SK-N-SH (cell line): ENCODE measurements at regions not wholly inside any gene's neighbourhood (a gene's known extent, or its start where the extent isn't known, plus 50 kb on each side); places are given as distances from the start of the nearest gene placed in this dataset.

ENCODE experiments used
- CTCF ChIA-PET: fragments of 300-600, 350-600 bp; formaldehyde crosslinking; extraction: SDS; loops from one replicate; lab custom pipeline; 2021; lab: Yijun Ruan, JAX
- POLR2A ChIA-PET: fragments of 350-600 bp; sonication (Branson Sonifier 250); formaldehyde crosslinking; extraction: SDS; loops from one replicate; lab custom pipeline; 2020; ENCODE audit warnings: antibody characterized with exemption, inconsistent platforms; lab: Yijun Ruan, JAX
- DNase-seq: peaks from one replicate; pipeline ENCODE4 v3.0.0; 2012
- H2AFZ ChIP-seq: fragments of 200-600 bp; sonication (generic); 2 replicates; pipeline ENCODE4 v1.8.1; 2016; ENCODE audit warnings: antibody characterized with exemption, mild to moderate bottlenecking, low read depth
- H3F3A ChIP-seq: fragments of 200-600 bp; sonication (generic); replicated peaks from 2 replicates; pipeline ENCODE3; 2016; ENCODE audit warnings: antibody characterized with exemption, mild to moderate bottlenecking; ENCODE audit not compliant: insufficient read depth
- H3K27ac ChIP-seq, 2 experiments: fragments of 200-500 bp in 1 of 2; fragments of 200-600 bp in 1 of 2; sonication (Bioruptor generic) in 1 of 2; sonication (generic), shearing (Covaris generic) in 1 of 2; 2 replicates each; pipeline versions ENCODE4 v1.5.1 to v1.6.1; 2014 to 2016; ENCODE audit warnings: low read depth in 2 of 2, inconsistent platforms in 1 of 2, low read length in 1 of 2, mild to moderate bottlenecking in 1 of 2, mixed read lengths in 1 of 2
- H3K27me3 ChIP-seq: fragments of 200-600 bp; sonication (generic), shearing (Covaris generic); 2 replicates; pipeline ENCODE4 v1.6.1; 2016; ENCODE audit warnings: mixed run types; ENCODE audit not compliant: insufficient read depth
- H3K36me3 ChIP-seq, 2 experiments: fragments of 200-500 bp in 1 of 2; fragments of 200-600 bp in 1 of 2; sonication (Bioruptor generic) in 1 of 2; sonication (generic) in 1 of 2; replicated peaks in 1 of 2; 2 replicates each; pipeline versions ENCODE3 to v1.5.1; 2014 to 2016; ENCODE audit warnings: low read length in 1 of 2, mild to moderate bottlenecking in 1 of 2; ENCODE audit not compliant: insufficient read depth in 2 of 2, control insufficient read depth in 1 of 2
- H3K4me1 ChIP-seq, 2 experiments: fragments of 200-500 bp in 1 of 2; fragments of 200-600 bp in 1 of 2; sonication (Bioruptor generic) in 1 of 2; sonication (generic), shearing (Covaris generic) in 1 of 2; 2 replicates each; pipeline versions ENCODE4 v1.5.1 to v1.6.1; 2014 to 2016; ENCODE audit warnings: low read depth in 1 of 2, low read length in 1 of 2, mixed run types in 1 of 2; ENCODE audit not compliant: insufficient read depth in 2 of 2, control insufficient read depth in 1 of 2
- H3K4me2 ChIP-seq: fragments of 200-600 bp; sonication (generic), shearing (Covaris generic); 2 replicates; pipeline ENCODE4 v1.6.1; 2017; ENCODE audit warnings: mixed run types
- H3K4me3 ChIP-seq, 2 experiments: fragments of 200-500 bp in 1 of 2; fragments of 200-600 bp in 1 of 2; sonication (Bioruptor generic) in 1 of 2; sonication (generic), shearing (Covaris generic) in 1 of 2; 2 replicates each; pipeline versions ENCODE4 v1.5.1 to v1.8.1; 2014 to 2016; ENCODE audit warnings: low read depth in 2 of 2, inconsistent platforms in 1 of 2, low read length in 1 of 2, mild to moderate bottlenecking in 1 of 2, mixed read lengths in 1 of 2, moderate library complexity in 1 of 2
- H3K79me2 ChIP-seq: fragments of 200-600 bp; sonication (generic); 2 replicates; pipeline ENCODE4 v1.8.1; 2017; ENCODE audit warnings: mild to moderate bottlenecking; ENCODE audit not compliant: insufficient read depth
- H3K9ac ChIP-seq: fragments of 200-600 bp; sonication (generic); 2 replicates; pipeline ENCODE4 v1.6.1; 2017; ENCODE audit warnings: mixed run types
- H3K9me2 ChIP-seq: fragments of 200-600 bp; sonication (generic); 2 replicates; pipeline ENCODE4 v1.6.1; 2017; ENCODE audit warnings: mixed run types
- H3K9me3 ChIP-seq: fragments of 200-600 bp; sonication (generic); 2 replicates; pipeline ENCODE4 v1.6.1; 2017; ENCODE audit warnings: mixed run types, mild to moderate bottlenecking, moderate library complexity
- H4K20me1 ChIP-seq: fragments of 200-600 bp; sonication (generic); 2 replicates; pipeline ENCODE4 v1.6.1; 2017; ENCODE audit warnings: mild to moderate bottlenecking, mixed run types; ENCODE audit not compliant: insufficient read depth
- CHD2 ChIP-seq: fragments of 150-350 bp; IDR thresholded peaks from 2 replicates; pipeline ENCODE4 v1.6.1; 2018; ENCODE audit warnings: low read length; ENCODE audit not compliant: partially characterized antibody
- ELF1 ChIP-seq: IDR thresholded peaks from 2 replicates; pipeline ENCODE4 v1.4.0; 2012
- EZH2phosphoT487 ChIP-seq: fragments of 200-600 bp; sonication (generic); IDR thresholded peaks from 2 replicates; pipeline ENCODE4 v1.6.1; 2017; ENCODE audit warnings: low read depth, mixed run types, mild to moderate bottlenecking, antibody characterized with exemption, moderate library complexity, borderline replicate concordance
- FOXJ3 ChIP-seq: sonication (generic); formaldehyde crosslinking; IDR thresholded peaks from 2 replicates; pipeline ENCODE4 v1.5.1; 2020; ENCODE audit warnings: mild to moderate bottlenecking, missing genetic modification reagents
- FOXM1 ChIP-seq: IDR thresholded peaks from 2 replicates; pipeline ENCODE4 v1.4.0; 2012; ENCODE audit warnings: low read depth, mild to moderate bottlenecking
- GATA2 ChIP-seq: sonication (generic); formaldehyde crosslinking; IDR thresholded peaks from 2 replicates; pipeline ENCODE4 v1.5.0; 2020; ENCODE audit warnings: mild to moderate bottlenecking, missing genetic modification reagents
- JUND ChIP-seq: IDR thresholded peaks from 2 replicates; pipeline ENCODE4 v1.4.0; 2012
- NFIC ChIP-seq: IDR thresholded peaks from 2 replicates; pipeline ENCODE4 v1.4.0; 2012; ENCODE audit warnings: borderline replicate concordance
- NRF1 ChIP-seq: IDR thresholded peaks from 2 replicates; pipeline ENCODE4 v1.6.1; 2012; ENCODE audit warnings: low read depth, mild to moderate bottlenecking, low read length
- POLR2AphosphoS5 ChIP-seq: IDR thresholded peaks from 2 replicates; pipeline ENCODE4 v1.6.1; 2012; ENCODE audit warnings: low read depth, low read length
- RAD21 ChIP-seq: IDR thresholded peaks from 2 replicates; pipeline ENCODE4 v1.6.1; 2012; ENCODE audit warnings: mild to moderate bottlenecking, low read length
- RFX5 ChIP-seq: IDR thresholded peaks from 2 replicates; pipeline ENCODE4 v1.6.1; 2012; ENCODE audit warnings: mild to moderate bottlenecking, improper control_type of control experiment, low read length
- RXRA ChIP-seq: IDR thresholded peaks from 2 replicates; pipeline ENCODE4 v1.4.0; 2012; ENCODE audit warnings: low read depth, mild to moderate bottlenecking, borderline replicate concordance
- TCF12 ChIP-seq: IDR thresholded peaks from 2 replicates; pipeline ENCODE4 v1.4.0; 2012
- TEAD4 ChIP-seq: IDR thresholded peaks from 2 replicates; pipeline ENCODE4 v1.4.0; 2012; ENCODE audit warnings: mild to moderate bottlenecking, borderline replicate concordance; ENCODE audit not compliant: insufficient read depth
- whole genome bisulfite sequencing: methylation state at CpG from one replicate; pipeline ENCODE4 v1.1.6; 2017; ENCODE audit warnings: low lambda C conversion rate; 5-methylcytosine and 5-hydroxymethylcytosine counted together
- TF ChIP-seq, protein P1 (sequence below): fragments of 200-600 bp; sonication (generic); IDR thresholded peaks from 2 replicates; pipeline ENCODE4 v1.6.1; 2017; ENCODE audit warnings: antibody characterized with exemption, mild to moderate bottlenecking, moderate library complexity
- TF ChIP-seq, protein P2 (sequence below): IDR thresholded peaks from 2 replicates; pipeline ENCODE4 v1.4.0; 2012; ENCODE audit warnings: low read depth, borderline replicate concordance
- TF ChIP-seq, protein P3 (sequence below): IDR thresholded peaks from 2 replicates; pipeline ENCODE4 v1.4.0; 2012; ENCODE audit warnings: low read depth
- TF ChIP-seq, protein P4 (sequence below): fragments of 150-350 bp; IDR thresholded peaks from 2 replicates; pipeline ENCODE4 v1.6.1; 2016; ENCODE audit warnings: mild to moderate bottlenecking, low read depth, low read length
- TF ChIP-seq, protein P5 (sequence below): IDR thresholded peaks from 2 replicates; pipeline ENCODE4 v1.4.0; 2012; ENCODE audit warnings: low read depth, borderline replicate concordance
- TF ChIP-seq, protein P6 (sequence below): IDR thresholded peaks from 2 replicates; pipeline ENCODE4; 2012

DNA sequence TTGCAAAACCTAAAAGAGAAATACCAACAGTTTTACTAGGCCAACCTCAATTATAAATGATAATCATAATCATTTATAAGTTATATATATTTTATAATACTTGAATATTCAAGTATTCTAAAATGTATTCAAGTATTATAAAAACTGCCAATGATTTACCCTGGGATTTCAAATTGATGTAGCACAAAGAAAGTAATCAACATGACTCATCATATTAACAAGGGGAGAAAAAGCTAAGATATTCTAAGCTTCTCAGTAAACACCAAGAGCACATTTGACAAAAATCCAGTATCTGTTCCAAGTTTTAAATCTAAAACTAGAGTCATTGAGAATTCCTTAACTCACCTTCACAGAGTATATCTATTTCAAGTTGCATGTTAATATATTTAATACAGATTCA is 56.1 kb downstream of the CAPZA3 start:
- ChIA-PET POLR2A (no interaction called here), CTCF (no interaction called here)
- H3K4me2 ChIP-seq = no peak overlapping the region
- no peaks in the 10 kb centered on the region for H3K79me2 ChIP-seq
- no peak overlapping the region for H3K27ac ChIP-seq
- no peak overlapping the region for H2AFZ ChIP-seq
- H3K9me3 ChIP-seq = 0 out of 2 replicates have a peak, but pooled peaks cover 3% of the 10 kb centered on the region
- DNase-seq = no peak
- peaks cover 0 to 4% of the 10 kb centered on the region in 2 experiments; a peak in 1 of 4 replicates for H3K4me1 ChIP-seq
- TF ChIP-seq CHD2 = no peak
- TF ChIP-seq, protein P1, sequence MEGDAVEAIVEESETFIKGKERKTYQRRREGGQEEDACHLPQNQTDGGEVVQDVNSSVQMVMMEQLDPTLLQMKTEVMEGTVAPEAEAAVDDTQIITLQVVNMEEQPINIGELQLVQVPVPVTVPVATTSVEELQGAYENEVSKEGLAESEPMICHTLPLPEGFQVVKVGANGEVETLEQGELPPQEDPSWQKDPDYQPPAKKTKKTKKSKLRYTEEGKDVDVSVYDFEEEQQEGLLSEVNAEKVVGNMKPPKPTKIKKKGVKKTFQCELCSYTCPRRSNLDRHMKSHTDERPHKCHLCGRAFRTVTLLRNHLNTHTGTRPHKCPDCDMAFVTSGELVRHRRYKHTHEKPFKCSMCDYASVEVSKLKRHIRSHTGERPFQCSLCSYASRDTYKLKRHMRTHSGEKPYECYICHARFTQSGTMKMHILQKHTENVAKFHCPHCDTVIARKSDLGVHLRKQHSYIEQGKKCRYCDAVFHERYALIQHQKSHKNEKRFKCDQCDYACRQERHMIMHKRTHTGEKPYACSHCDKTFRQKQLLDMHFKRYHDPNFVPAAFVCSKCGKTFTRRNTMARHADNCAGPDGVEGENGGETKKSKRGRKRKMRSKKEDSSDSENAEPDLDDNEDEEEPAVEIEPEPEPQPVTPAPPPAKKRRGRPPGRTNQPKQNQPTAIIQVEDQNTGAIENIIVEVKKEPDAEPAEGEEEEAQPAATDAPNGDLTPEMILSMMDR = no peak
- TF ChIP-seq, protein P2, sequence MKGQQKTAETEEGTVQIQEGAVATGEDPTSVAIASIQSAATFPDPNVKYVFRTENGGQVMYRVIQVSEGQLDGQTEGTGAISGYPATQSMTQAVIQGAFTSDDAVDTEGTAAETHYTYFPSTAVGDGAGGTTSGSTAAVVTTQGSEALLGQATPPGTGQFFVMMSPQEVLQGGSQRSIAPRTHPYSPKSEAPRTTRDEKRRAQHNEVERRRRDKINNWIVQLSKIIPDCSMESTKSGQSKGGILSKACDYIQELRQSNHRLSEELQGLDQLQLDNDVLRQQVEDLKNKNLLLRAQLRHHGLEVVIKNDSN = no peak
- TF ChIP-seq TEAD4 = no peak
- TF ChIP-seq, protein P3, sequence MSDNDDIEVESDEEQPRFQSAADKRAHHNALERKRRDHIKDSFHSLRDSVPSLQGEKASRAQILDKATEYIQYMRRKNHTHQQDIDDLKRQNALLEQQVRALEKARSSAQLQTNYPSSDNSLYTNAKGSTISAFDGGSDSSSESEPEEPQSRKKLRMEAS = no peak
- no peak for TF ChIP-seq NFIC
- TF ChIP-seq EZH2phosphoT487 = no peak
- TF ChIP-seq, protein P4, sequence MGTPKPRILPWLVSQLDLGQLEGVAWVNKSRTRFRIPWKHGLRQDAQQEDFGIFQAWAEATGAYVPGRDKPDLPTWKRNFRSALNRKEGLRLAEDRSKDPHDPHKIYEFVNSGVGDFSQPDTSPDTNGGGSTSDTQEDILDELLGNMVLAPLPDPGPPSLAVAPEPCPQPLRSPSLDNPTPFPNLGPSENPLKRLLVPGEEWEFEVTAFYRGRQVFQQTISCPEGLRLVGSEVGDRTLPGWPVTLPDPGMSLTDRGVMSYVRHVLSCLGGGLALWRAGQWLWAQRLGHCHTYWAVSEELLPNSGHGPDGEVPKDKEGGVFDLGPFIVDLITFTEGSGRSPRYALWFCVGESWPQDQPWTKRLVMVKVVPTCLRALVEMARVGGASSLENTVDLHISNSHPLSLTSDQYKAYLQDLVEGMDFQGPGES = no peak
- TF ChIP-seq FOXM1 = no peak
- no peak for TF ChIP-seq NRF1
- TF ChIP-seq POLR2AphosphoS5 = no peak
- TF ChIP-seq RFX5 = no peak
- TF ChIP-seq GATA2 (CRISPR knock-in tag) = no peak
- TF ChIP-seq FOXJ3 (CRISPR knock-in tag) = no peak
- no peaks in the 10 kb centered on the region for H3K9me2 ChIP-seq
- no peaks in the 10 kb centered on the region for H4K20me1 ChIP-seq
- H3K27me3 ChIP-seq = no peaks in the 10 kb centered on the region
- H3K9ac ChIP-seq = no peak overlapping the region
- H3F3A ChIP-seq = peaks cover 4% of the 10 kb centered on the region
- no peak overlapping the region for H3K4me3 ChIP-seq
- no peaks in the 10 kb centered on the region for H3K36me3 ChIP-seq

DNA sequence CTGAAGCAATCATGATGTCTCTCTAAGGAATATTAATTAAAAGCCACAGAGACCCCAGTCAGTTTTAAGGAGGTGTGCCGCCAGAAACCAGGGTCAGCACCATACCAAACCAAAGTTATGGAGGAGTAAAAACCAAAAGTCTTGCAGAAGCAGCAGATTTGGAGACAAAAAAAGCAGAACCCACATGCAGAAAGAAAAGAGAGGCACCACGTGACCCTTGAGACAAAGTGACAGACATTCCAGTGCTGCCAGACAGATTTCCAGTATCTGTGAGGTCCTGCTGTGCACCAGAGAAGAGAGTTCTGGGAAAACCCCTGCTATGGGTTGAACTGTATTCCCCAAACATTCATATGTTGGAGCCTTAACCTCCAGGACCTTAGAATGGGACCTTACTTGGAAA is 59.7 kb downstream of the CAPZA3 start:
- no peak overlapping the region for H3K4me3 ChIP-seq
- H3K79me2 ChIP-seq = no peaks in the 10 kb centered on the region
- ChIA-PET POLR2A (no interaction called here), CTCF (no interaction called here)
- H3K27ac ChIP-seq = no peak overlapping the region
- no peak overlapping the region for H3K9ac ChIP-seq
- DNase-seq = no peak
- no peak overlapping the region for H2AFZ ChIP-seq
- H3K9me3 ChIP-seq = no peaks in the 10 kb centered on the region
- H4K20me1 ChIP-seq = no peaks in the 10 kb centered on the region
- 66% methylated on average over 2 of the region's 2 CpGs for WGBS
- H3K27me3 ChIP-seq = no peaks in the 10 kb centered on the region
- no peaks in the 10 kb centered on the region for H3K36me3 ChIP-seq
- H3K4me2 ChIP-seq = no peak overlapping the region
- peaks cover 0 to 4% of the 10 kb centered on the region in 2 experiments; a peak in 1 of 4 replicates for H3K4me1 ChIP-seq
- H3K9me2 ChIP-seq = no peaks in the 10 kb centered on the region
- peaks cover 12% of the 10 kb centered on the region for H3F3A ChIP-seq
- TF ChIP-seq RXRA (no peak), NRF1 (no peak), FOXJ3 (CRISPR knock-in tag) (no peak), RAD21 (no peak), CHD2 (no peak), JUND (no peak), TEAD4 (no peak), EZH2phosphoT487 (no peak), ELF1 (no peak), TCF12 (no peak), NFIC (no peak)
- TF ChIP-seq, protein P2 = no peak
- TF ChIP-seq, protein P5, sequence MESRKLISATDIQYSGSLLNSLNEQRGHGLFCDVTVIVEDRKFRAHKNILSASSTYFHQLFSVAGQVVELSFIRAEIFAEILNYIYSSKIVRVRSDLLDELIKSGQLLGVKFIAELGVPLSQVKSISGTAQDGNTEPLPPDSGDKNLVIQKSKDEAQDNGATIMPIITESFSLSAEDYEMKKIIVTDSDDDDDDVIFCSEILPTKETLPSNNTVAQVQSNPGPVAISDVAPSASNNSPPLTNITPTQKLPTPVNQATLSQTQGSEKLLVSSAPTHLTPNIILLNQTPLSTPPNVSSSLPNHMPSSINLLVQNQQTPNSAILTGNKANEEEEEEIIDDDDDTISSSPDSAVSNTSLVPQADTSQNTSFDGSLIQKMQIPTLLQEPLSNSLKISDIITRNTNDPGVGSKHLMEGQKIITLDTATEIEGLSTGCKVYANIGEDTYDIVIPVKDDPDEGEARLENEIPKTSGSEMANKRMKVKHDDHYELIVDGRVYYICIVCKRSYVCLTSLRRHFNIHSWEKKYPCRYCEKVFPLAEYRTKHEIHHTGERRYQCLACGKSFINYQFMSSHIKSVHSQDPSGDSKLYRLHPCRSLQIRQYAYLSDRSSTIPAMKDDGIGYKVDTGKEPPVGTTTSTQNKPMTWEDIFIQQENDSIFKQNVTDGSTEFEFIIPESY = no peak
- TF ChIP-seq, protein P6, sequence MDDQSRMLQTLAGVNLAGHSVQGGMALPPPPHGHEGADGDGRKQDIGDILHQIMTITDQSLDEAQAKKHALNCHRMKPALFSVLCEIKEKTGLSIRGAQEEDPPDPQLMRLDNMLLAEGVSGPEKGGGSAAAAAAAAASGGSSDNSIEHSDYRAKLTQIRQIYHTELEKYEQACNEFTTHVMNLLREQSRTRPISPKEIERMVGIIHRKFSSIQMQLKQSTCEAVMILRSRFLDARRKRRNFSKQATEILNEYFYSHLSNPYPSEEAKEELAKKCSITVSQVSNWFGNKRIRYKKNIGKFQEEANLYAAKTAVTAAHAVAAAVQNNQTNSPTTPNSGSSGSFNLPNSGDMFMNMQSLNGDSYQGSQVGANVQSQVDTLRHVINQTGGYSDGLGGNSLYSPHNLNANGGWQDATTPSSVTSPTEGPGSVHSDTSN = no peak
